NT2/D1 (cell line): ENCODE measurements at regions not wholly inside any gene's neighbourhood (a gene's known extent, or its start where the extent isn't known, plus 50 kb on each side); places are given as distances from the start of the nearest gene placed in this dataset.

Experiments
- DNase-seq: peaks from one replicate; pipeline ENCODE4 v3.0.0-alpha.2; 2011; ENCODE audit warnings: low read depth, low spot score
- H3K27me3 ChIP-seq: 2 replicates; pipeline ENCODE4 v1.6.0; 2011; ENCODE audit warnings: mild to moderate bottlenecking; ENCODE audit not compliant: insufficient read length, insufficient read depth
- H3K36me3 ChIP-seq: 2 replicates; pipeline ENCODE4 v1.6.1; 2011; ENCODE audit warnings: mild to moderate bottlenecking, low read length, mixed read lengths; ENCODE audit not compliant: insufficient read depth, insufficient read length
- H3K4me1 ChIP-seq: 2 replicates; pipeline ENCODE4 v1.5.1; 2011; ENCODE audit not compliant: insufficient read depth, insufficient read length
- H3K4me3 ChIP-seq: 2 replicates; pipeline ENCODE4 v1.5.1; 2011; ENCODE audit warnings: low read depth; ENCODE audit not compliant: insufficient read length
- H3K9ac ChIP-seq: 2 replicates; pipeline ENCODE4 v1.6.0; 2011; ENCODE audit warnings: low read depth; ENCODE audit not compliant: insufficient read length
- H3K9me3 ChIP-seq: 2 replicates; pipeline ENCODE4 v1.5.1; 2011; ENCODE audit warnings: mild to moderate bottlenecking, low read length; ENCODE audit not compliant: insufficient read depth
- SUZ12 ChIP-seq: IDR thresholded peaks from 2 replicates; pipeline ENCODE4 v1.6.1; 2011; ENCODE audit not compliant: insufficient read length, insufficient read depth; ENCODE audit errors: extremely low read depth
- YY1 ChIP-seq: IDR thresholded peaks from 2 replicates; pipeline ENCODE4 v1.6.1; 2011; ENCODE audit not compliant: insufficient read length, insufficient read depth
- ZNF274 ChIP-seq: IDR thresholded peaks from 2 replicates; pipeline ENCODE4 v1.6.1; 2011; ENCODE audit warnings: mild to moderate bottlenecking, low read depth, low read length

GRCh38 chr2:67046591-67046990 is 350.5 kb upstream of the ETAA1 start:
- Histone ChIP-seq H3K9me3 (no peaks in the 10 kb centered on the region), H3K27me3 (no peaks in the 10 kb centered on the region)
- TF ChIP-seq SUZ12 (no peak), ZNF274 (no peak), YY1 (no peak)

GRCh38 chr2:67048314-67048713 is 348.8 kb upstream of the ETAA1 start:
- DNase-seq: no peak
- Histone ChIP-seq H3K9ac (no peak overlapping the region), H3K4me3 (no peak overlapping the region), H3K36me3 (no peaks in the 10 kb centered on the region), H3K27me3 (no peaks in the 10 kb centered on the region), H3K9me3 (no peaks in the 10 kb centered on the region), H3K4me1 (no peaks in the 10 kb centered on the region)
- TF ChIP-seq ZNF274 (no peak), SUZ12 (no peak), YY1 (no peak)

More at GRCh38 chr2:67046591-67046990, 350.5 kb upstream of the ETAA1 start:
- H3K36me3 ChIP-seq: no peaks in the 10 kb centered on the region
- no peaks in the 10 kb centered on the region for H3K4me1 ChIP-seq
- no peak overlapping the region for H3K4me3 ChIP-seq
- H3K9ac ChIP-seq: no peak overlapping the region
- no peak for DNase-seq

GRCh38 chr2:67050622-67051021 is 346.5 kb upstream of the ETAA1 start:
- Histone ChIP-seq H3K9me3 (no peaks in the 10 kb centered on the region), H3K9ac (no peak overlapping the region), H3K36me3 (no peaks in the 10 kb centered on the region), H3K4me1 (no peaks in the 10 kb centered on the region), H3K27me3 (no peaks in the 10 kb centered on the region), H3K4me3 (no peak overlapping the region)
- no peak for DNase-seq
- TF ChIP-seq ZNF274 (no peak), YY1 (no peak), SUZ12 (no peak)

- no peak for TF ChIP-seq ZNF274
- no peak for TF ChIP-seq YY1
- TF ChIP-seq SUZ12: no peak
- H3K4me3 ChIP-seq: no peak overlapping the region
- no peak overlapping the region for H3K9ac ChIP-seq
- no peak for DNase-seq
- H3K9me3 ChIP-seq: no peaks in the 10 kb centered on the region
- no peaks in the 10 kb centered on the region for H3K36me3 ChIP-seq
- no peaks in the 10 kb centered on the region for H3K27me3 ChIP-seq
- H3K4me1 ChIP-seq: no peaks in the 10 kb centered on the region
These were observed 342.4 kb upstream of the ETAA1 start for GRCh38 chr2:67054728-67055127.

- Histone ChIP-seq H3K4me1 (no peaks in the 10 kb centered on the region), H3K9ac (no peak overlapping the region), H3K27me3 (no peaks in the 10 kb centered on the region), H3K4me3 (no peak overlapping the region), H3K9me3 (no peaks in the 10 kb centered on the region), H3K36me3 (no peaks in the 10 kb centered on the region)
- TF ChIP-seq SUZ12: no peak
- TF ChIP-seq YY1: no peak
- no peak for TF ChIP-seq ZNF274
- DNase-seq: no peak
These were observed 341.5 kb upstream of the ETAA1 start for GRCh38 chr2:67055387-67056304.

- Histone ChIP-seq H3K9ac (no peak overlapping the region), H3K4me3 (no peak overlapping the region), H3K36me3 (no peaks in the 10 kb centered on the region), H3K27me3 (no peaks in the 10 kb centered on the region), H3K9me3 (no peaks in the 10 kb centered on the region), H3K4me1 (no peaks in the 10 kb centered on the region)
- TF ChIP-seq YY1: no peak
- TF ChIP-seq ZNF274: no peak
- no peak for TF ChIP-seq SUZ12
- DNase-seq: no peak
These were observed 340.0 kb upstream of the ETAA1 start for GRCh38 chr2:67057123-67057522.

GRCh38 chr2:67057901-67058703 is 339.0 kb upstream of the ETAA1 start:
- DNase-seq: no peak
- Histone ChIP-seq H3K4me1 (no peaks in the 10 kb centered on the region), H3K9me3 (no peaks in the 10 kb centered on the region), H3K9ac (no peak overlapping the region), H3K27me3 (no peaks in the 10 kb centered on the region), H3K4me3 (no peak overlapping the region), H3K36me3 (no peaks in the 10 kb centered on the region)
- no peak for TF ChIP-seq YY1
- no peak for TF ChIP-seq SUZ12
- TF ChIP-seq ZNF274: no peak
